HepG2 (cell line): ENCODE measurements at regions not wholly inside any gene's neighbourhood (a gene's known extent, or its start where the extent isn't known, plus 50 kb on each side); places are given as distances from the start of the nearest gene placed in this dataset.

Experiments used
- ATAC-seq: fragments of 200-7000 bp; cut with Tn5 transposase; 3 replicates; pipeline ENCODE4 v1.9.1; 2020; ENCODE audit warnings: mild to moderate bottlenecking, moderate library complexity
- BruUV-seq: library from RNA; stranded (reverse); fragments of 400-500 nt; replicated peaks from 2 replicates; lab custom pipeline; 2021; lab: Mats Ljungman, UMichigan
- CTCF ChIA-PET: fragments of 300-600 bp; formaldehyde crosslinking; extraction: SDS; loops from one replicate; lab custom pipeline; 2021; ENCODE audit warnings: low total read pairs, inconsistent platforms, low intra/inter-chr PET ratio; lab: Yijun Ruan, JAX
- POLR2A ChIA-PET: fragments of 350-600 bp; sonication (Branson Sonifier 250); formaldehyde crosslinking; loops from one replicate; lab custom pipeline; 2020; ENCODE audit warnings: antibody characterized with exemption, inconsistent platforms; lab: Yijun Ruan, JAX
- DNase-seq: peaks from one replicate; pipeline ENCODE4 v3.0.0-alpha.2; 2015; ENCODE audit warnings: low spot score
- FAIRE-seq: peaks from 3 replicates; lab custom pipeline; 2011; peaks lifted over from hg19 to GRCh38; lab: Jason Lieb, UNC
- H2AFZ ChIP-seq: one replicate; pipeline ENCODE4 v1.6.1; 2011; ENCODE audit warnings: low read length, inconsistent platforms
- H3K27ac ChIP-seq: fragments of 300-600 bp; 3 replicates; pipeline ENCODE4 v1.8.0; 2011; ENCODE audit warnings: mixed run types, mild to moderate bottlenecking, mixed read lengths, low read length, inconsistent platforms; ENCODE audit not compliant: insufficient read depth; ENCODE audit errors: extremely low read length
- H3K27me3 ChIP-seq, 2 experiments: fragments of 200-600 bp in 1 of 2; 2 replicates in 1 of 2; 3 replicates in 1 of 2; pipeline versions ENCODE4 v1.6.0 to v1.8.0; 2011; ENCODE audit warnings: low read length in 2 of 2, mild to moderate bottlenecking in 2 of 2, moderate library complexity in 2 of 2, inconsistent platforms in 1 of 2; ENCODE audit not compliant: insufficient read depth in 2 of 2, control insufficient read depth in 1 of 2
- H3K36me3 ChIP-seq, 2 experiments: fragments of 200-600 bp in 1 of 2; replicated peaks in 1 of 2; 2 replicates in 1 of 2; 3 replicates in 1 of 2; pipeline versions ENCODE4 v1.5.1 to v1.8.0; 2011; ENCODE audit warnings: low read length in 2 of 2, inconsistent platforms in 1 of 2; ENCODE audit not compliant: insufficient read depth in 2 of 2, control insufficient read depth in 1 of 2
- H3K4me1 ChIP-seq: 2 replicates; pipeline ENCODE4 v1.5.1; 2012; ENCODE audit warnings: low read length, inconsistent platforms; ENCODE audit not compliant: insufficient read depth
- H3K4me2 ChIP-seq: 2 replicates; pipeline ENCODE4 v1.6.0; 2011; ENCODE audit warnings: low read depth, low read length, inconsistent platforms
- H3K4me3 ChIP-seq, 3 experiments: fragments of 200-600 bp in 1 of 3; sonication (generic), shearing (Covaris generic) in 1 of 3; replicated peaks in 1 of 3; 2 replicates each; pipeline ENCODE4 v1.5.1; 2011 to 2016; ENCODE audit warnings: low read length in 3 of 3, inconsistent platforms in 2 of 3, low read depth in 2 of 3, mild to moderate bottlenecking in 2 of 3, control low read depth in 1 of 3, mixed read lengths in 1 of 3; ENCODE audit not compliant: insufficient read depth in 1 of 3
- H3K79me2 ChIP-seq: one replicate; pipeline ENCODE4 v1.6.1; 2011; ENCODE audit warnings: low read length, inconsistent platforms; ENCODE audit not compliant: insufficient read depth
- H3K9ac ChIP-seq: 2 replicates; pipeline ENCODE4 v1.6.0; 2011; ENCODE audit warnings: mild to moderate bottlenecking, low read depth, low read length, inconsistent platforms; ENCODE audit not compliant: insufficient read depth
- H3K9me3 ChIP-seq: 2 replicates; pipeline ENCODE4 v1.5.1; 2012; ENCODE audit warnings: mild to moderate bottlenecking, low read length
- H4K20me1 ChIP-seq: 2 replicates; pipeline ENCODE4 v1.6.0; 2011; ENCODE audit warnings: inconsistent platforms, mild to moderate bottlenecking, low read length, moderate library complexity; ENCODE audit not compliant: insufficient read depth
- AGO2 ChIP-seq: fragments of 200-400 bp; formaldehyde crosslinking; optimal IDR thresholded peaks from 2 replicates; pipeline ENCODE3; 2017; ENCODE audit warnings: mild to moderate bottlenecking, low read depth, low read length, moderate library complexity
- ATM ChIP-seq: fragments of 450-650 bp; IDR thresholded peaks from 2 replicates; pipeline ENCODE4 v1.7.1; 2017; ENCODE audit warnings: mild to moderate bottlenecking, borderline replicate concordance
- GFI1 ChIP-seq: sonication (generic); formaldehyde crosslinking; IDR thresholded peaks from 2 replicates; pipeline ENCODE4 v1.5.0; 2020; ENCODE audit warnings: missing genetic modification reagents, mild to moderate bottlenecking, borderline replicate concordance
- KDM6A ChIP-seq: IDR thresholded peaks from 2 replicates; pipeline ENCODE4 v1.6.1; 2016; ENCODE audit warnings: low read depth
- NR0B2 ChIP-seq: sonication (generic); formaldehyde crosslinking; IDR thresholded peaks from 2 replicates; pipeline ENCODE4 v1.4.0; 2020; ENCODE audit warnings: mild to moderate bottlenecking, missing genetic modification reagents
- PAWR ChIP-seq: sonication (generic); formaldehyde crosslinking; IDR thresholded peaks from 2 replicates; pipeline ENCODE4 v1.4.0; 2020; ENCODE audit warnings: missing genetic modification reagents, mild to moderate bottlenecking, borderline replicate concordance
- POGK ChIP-seq: sonication (generic); formaldehyde crosslinking; conservative IDR thresholded peaks from 2 replicates; pipeline ENCODE4 v1.8.0; 2022; ENCODE audit warnings: mild to moderate bottlenecking, moderate library complexity, missing genetic modification reagents
- REPIN1 ChIP-seq: sonication (generic); formaldehyde crosslinking; IDR thresholded peaks from 2 replicates; pipeline ENCODE4 v1.8.0; 2022; ENCODE audit warnings: missing genetic modification reagents, low read depth, mild to moderate bottlenecking, borderline replicate concordance
- SIN3A ChIP-seq: IDR thresholded peaks from 2 replicates; pipeline ENCODE4 v1.6.1; 2011; ENCODE audit warnings: low read depth, mild to moderate bottlenecking, control low read depth, low read length, borderline replicate concordance
- SOX6 ChIP-seq, 2 experiments: fragments of 450-650 bp in 1 of 2; sonication (generic) in 1 of 2; formaldehyde crosslinking in 1 of 2; IDR thresholded peaks; 2 replicates each; pipeline versions ENCODE4 v1.4.0 to v1.6.1; 2017 to 2020; ENCODE audit warnings: antibody characterized with exemption in 1 of 2, mild to moderate bottlenecking in 1 of 2, missing genetic modification reagents in 1 of 2
- STAG1 ChIP-seq: sonication (generic); formaldehyde crosslinking; IDR thresholded peaks from 2 replicates; pipeline ENCODE4 v1.4.0; 2020; ENCODE audit warnings: missing genetic modification reagents
- WIZ ChIP-seq: sonication (generic); formaldehyde crosslinking; IDR thresholded peaks from 2 replicates; pipeline ENCODE4 v1.5.1; 2020; ENCODE audit warnings: mild to moderate bottlenecking, missing genetic modification reagents
- ZNF431 ChIP-seq: sonication (generic); formaldehyde crosslinking; IDR thresholded peaks from 2 replicates; pipeline ENCODE4 v1.9.0; 2022; ENCODE audit warnings: missing genetic modification reagents, low read depth, mild to moderate bottlenecking, borderline replicate concordance
- WGBS: methylation state at CpG from one replicate; pipeline ENCODE4 v1.1.6; 2017; ENCODE audit warnings: low lambda C conversion rate; 5-methylcytosine and 5-hydroxymethylcytosine counted together
- in situ Hi-C: cut with HindIII; loops from 2 replicates; pipeline ENCODE4 v1.10.0; 2017; ENCODE audit warnings: low pct_unique_long_range_greater_than_20kb; ENCODE audit not compliant: extremely low pct_ligation_motif_present
- intact Hi-C: fragments of 100-400 bp; cut with micrococcal nuclease; formaldehyde crosslinking; loops from one replicate; pipeline ENCODE4 v1.10.0; 2022; ENCODE audit not compliant: unreplicated experiment
- TF ChIP-seq, protein P1 (sequence below): sonication (generic); formaldehyde crosslinking; IDR thresholded peaks from 2 replicates; pipeline ENCODE4 v1.4.0; 2020; ENCODE audit warnings: missing genetic modification reagents, mild to moderate bottlenecking, borderline replicate concordance
- TF ChIP-seq, protein P2 (sequence below): sonication (generic); formaldehyde crosslinking; IDR thresholded peaks from 2 replicates; pipeline ENCODE4 v1.8.0; 2023; ENCODE audit warnings: mild to moderate bottlenecking, missing genetic modification reagents

DNA sequence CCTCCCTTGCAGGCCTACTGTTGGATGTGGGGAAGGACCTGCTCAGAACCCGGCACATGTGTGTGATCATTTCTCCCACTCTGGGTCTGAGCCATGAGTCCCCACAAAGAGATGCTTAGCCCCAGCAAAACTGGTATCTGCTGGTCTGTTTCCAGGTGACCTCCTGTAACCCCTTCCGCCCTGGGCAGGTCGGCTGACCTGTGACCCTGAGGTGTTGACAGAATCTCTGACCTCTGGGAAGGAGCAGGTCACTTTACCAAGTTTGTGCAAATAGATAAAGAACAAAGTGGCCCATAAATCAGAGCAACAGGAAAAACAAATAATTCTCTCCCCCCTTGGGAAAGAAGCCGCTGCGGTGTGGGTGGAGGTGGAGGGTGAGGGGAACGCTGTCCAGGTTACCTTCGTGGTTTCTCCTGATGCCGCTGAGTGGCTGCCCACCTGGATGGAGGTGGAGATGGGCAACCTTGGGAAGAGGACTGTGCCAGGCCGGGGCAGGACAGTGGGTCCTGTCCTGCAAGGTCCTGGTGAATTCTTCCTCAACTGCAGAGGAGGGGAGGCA lies 174.0 kb upstream of the MYCN start (continued):
- TF ChIP-seq, protein P1, sequence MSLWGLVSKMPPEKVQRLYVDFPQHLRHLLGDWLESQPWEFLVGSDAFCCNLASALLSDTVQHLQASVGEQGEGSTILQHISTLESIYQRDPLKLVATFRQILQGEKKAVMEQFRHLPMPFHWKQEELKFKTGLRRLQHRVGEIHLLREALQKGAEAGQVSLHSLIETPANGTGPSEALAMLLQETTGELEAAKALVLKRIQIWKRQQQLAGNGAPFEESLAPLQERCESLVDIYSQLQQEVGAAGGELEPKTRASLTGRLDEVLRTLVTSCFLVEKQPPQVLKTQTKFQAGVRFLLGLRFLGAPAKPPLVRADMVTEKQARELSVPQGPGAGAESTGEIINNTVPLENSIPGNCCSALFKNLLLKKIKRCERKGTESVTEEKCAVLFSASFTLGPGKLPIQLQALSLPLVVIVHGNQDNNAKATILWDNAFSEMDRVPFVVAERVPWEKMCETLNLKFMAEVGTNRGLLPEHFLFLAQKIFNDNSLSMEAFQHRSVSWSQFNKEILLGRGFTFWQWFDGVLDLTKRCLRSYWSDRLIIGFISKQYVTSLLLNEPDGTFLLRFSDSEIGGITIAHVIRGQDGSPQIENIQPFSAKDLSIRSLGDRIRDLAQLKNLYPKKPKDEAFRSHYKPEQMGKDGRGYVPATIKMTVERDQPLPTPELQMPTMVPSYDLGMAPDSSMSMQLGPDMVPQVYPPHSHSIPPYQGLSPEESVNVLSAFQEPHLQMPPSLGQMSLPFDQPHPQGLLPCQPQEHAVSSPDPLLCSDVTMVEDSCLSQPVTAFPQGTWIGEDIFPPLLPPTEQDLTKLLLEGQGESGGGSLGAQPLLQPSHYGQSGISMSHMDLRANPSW (CRISPR knock-in tag): peak; percentile 68
- TF ChIP-seq, all 625 proteins: peak for 235

DNA sequence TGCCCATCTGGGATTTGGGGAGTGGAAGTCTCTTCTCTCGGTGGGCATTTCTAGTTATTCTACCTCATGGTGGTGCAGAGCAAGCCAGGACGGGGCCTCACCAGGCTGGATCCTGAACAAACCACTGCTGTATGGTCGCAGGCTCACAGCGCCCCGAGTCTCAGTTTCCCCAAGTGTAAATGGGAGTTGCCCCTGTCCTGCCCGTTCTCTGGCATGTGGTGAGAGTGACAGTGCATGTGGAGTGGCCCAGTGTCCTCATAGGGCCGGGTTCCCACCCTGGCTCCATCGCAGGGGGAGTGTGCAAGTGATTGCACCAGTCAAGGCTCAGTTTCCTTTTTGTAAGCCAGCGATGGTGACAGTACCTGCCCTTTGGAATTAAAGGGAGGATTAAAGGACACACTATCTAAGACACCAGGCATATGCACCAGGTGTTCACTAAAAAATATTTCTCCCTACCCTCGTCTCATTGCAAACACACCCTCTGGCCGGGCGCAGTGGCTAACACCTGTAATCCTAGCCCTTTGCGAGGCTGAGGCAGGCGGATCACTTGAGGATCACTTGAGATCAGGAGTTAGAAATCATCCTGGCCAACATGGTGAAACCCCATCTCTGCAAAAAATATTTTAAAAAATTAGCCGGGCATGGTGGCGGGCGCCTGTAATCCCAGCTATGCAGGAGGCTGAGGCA lies 173.3 kb upstream of the MYCN start:
- FAIRE-seq (no peak), ATAC-seq (peak; percentile 7; the same call in 2 of the 3 replicates), DNase-seq (no peak)
- H3K79me2 ChIP-seq: no peaks in the 10 kb centered on the region
- H3K9ac ChIP-seq: no peak overlapping the region
- CTCF ChIA-PET: interaction anchor here (1.1 kb wide), 1 partner anchor 130 kb away, joined by 3 read pairs; no protein-coding TSS in a partner anchor
- no peak overlapping the region for H3K4me3 ChIP-seq
- no TSS peak for BruUV-seq
- no peak overlapping the region for H3K27ac ChIP-seq
- H3K9me3 ChIP-seq: no peaks in the 10 kb centered on the region
- H3K4me2 ChIP-seq: no peak overlapping the region
- no peaks in the 10 kb centered on the region for H3K36me3 ChIP-seq
- intact Hi-C loops (no loop called here), in situ Hi-C loops (no loop called here)
- H4K20me1 ChIP-seq: peaks cover 19% of the 10 kb centered on the region; the same call in 1 of the 2 replicates
- peaks cover 27% of the 10 kb centered on the region for H3K4me1 ChIP-seq
- H2AFZ ChIP-seq: no peak overlapping the region
- POLR2A ChIA-PET: no interaction called here
- WGBS: 69% methylated on average over 17 of the region's 17 CpGs
- peaks cover 21 to 95% of the 10 kb centered on the region in 2 experiments for H3K27me3 ChIP-seq
- TF ChIP-seq WIZ: no peak
- no peak for TF ChIP-seq KDM6A (CRISPR knock-in tag)
- TF ChIP-seq GFI1: no peak
- TF ChIP-seq SIN3A: no peak
- no peak for TF ChIP-seq STAG1 (CRISPR knock-in tag)
- TF ChIP-seq PAWR (CRISPR knock-in tag): no peak
- TF ChIP-seq AGO2: no peak
- no peak for TF ChIP-seq NR0B2 (CRISPR knock-in tag)
- no peak for TF ChIP-seq ATM
- no peak for TF ChIP-seq REPIN1 (CRISPR knock-in tag)
- no peak for TF ChIP-seq SOX6 (IDR thresholded peaks at IDR 0.05)
- TF ChIP-seq SOX6 (CRISPR knock-in tag; IDR thresholded peaks at IDR 0.05): no peak
- TF ChIP-seq ZNF431 (CRISPR knock-in tag): no peak
- TF ChIP-seq, protein P2, sequence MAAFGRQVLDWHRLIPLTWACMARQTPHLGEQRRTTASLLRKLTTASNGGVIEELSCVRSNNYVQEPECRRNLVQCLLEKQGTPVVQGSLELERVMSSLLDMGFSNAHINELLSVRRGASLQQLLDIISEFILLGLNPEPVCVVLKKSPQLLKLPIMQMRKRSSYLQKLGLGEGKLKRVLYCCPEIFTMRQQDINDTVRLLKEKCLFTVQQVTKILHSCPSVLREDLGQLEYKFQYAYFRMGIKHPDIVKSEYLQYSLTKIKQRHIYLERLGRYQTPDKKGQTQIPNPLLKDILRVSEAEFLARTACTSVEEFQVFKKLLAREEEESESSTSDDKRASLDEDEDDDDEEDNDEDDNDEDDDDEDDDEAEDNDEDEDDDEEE (CRISPR knock-in tag): no peak
- TF ChIP-seq POGK (CRISPR knock-in tag): 0 out of 2 replicates have a peak, but pooled peaks have one; percentile 0
